Activated naive CD8-positive, alpha-beta T cell treated with anti-CD3 and anti-CD28 coated beads, Interleukin-2, amount 50 U/mL, for 24 hours (primary cell): ENCODE measurements at regions not wholly inside any gene's neighbourhood (a gene's known extent, or its start where the extent isn't known, plus 50 kb on each side); places are given as distances from the start of the nearest gene placed in this dataset.

Experiments
- ATAC-seq: fragments of 150-1000 bp; cut with Tn5 transposase; one replicate; pipeline ENCODE4 v1.10.0; 2021
- DNase-seq: peaks from one replicate; pipeline ENCODE4 v3.0.0; 2021
- H3K27ac Mint-ChIP-seq: one replicate; pipeline ENCODE4 v1.8.0; 2021; ENCODE audit warnings: mild to moderate bottlenecking, mixed read lengths
- H3K27me3 Mint-ChIP-seq: one replicate; pipeline ENCODE4 v1.8.0; 2021; ENCODE audit warnings: mixed read lengths
- H3K36me3 Mint-ChIP-seq: one replicate; pipeline ENCODE4 v1.8.0; 2021; ENCODE audit warnings: low read depth, mixed read lengths
- H3K4me1 Mint-ChIP-seq: one replicate; pipeline ENCODE4 v1.8.0; 2021; ENCODE audit warnings: mixed read lengths
- H3K4me3 Mint-ChIP-seq: one replicate; pipeline ENCODE4 v1.8.0; 2021; ENCODE audit warnings: mild to moderate bottlenecking, moderate library complexity, mixed read lengths
- H3K9me3 Mint-ChIP-seq: one replicate; pipeline ENCODE4 v1.8.0; 2021; ENCODE audit warnings: mixed read lengths

- Mint-ChIP-seq H3K27ac (no peak overlapping the region), H3K4me1 (no peaks in the 10 kb centered on the region), H3K27me3 (no peaks in the 10 kb centered on the region), H3K36me3 (no peaks in the 10 kb centered on the region), H3K9me3 (no peaks in the 10 kb centered on the region), H3K4me3 (no peak overlapping the region)
- ATAC-seq (no peak), DNase-seq (no peak)
These were observed 204.0 kb upstream of the GPR12 start for GRCh38 chr13:26964278-26965250.

GRCh38 chr13:26962671-26963070 lies 202.1 kb upstream of the GPR12 start:
- ATAC-seq (no peak), DNase-seq (no peak)
- Mint-ChIP-seq H3K27ac (no peak overlapping the region), H3K9me3 (no peaks in the 10 kb centered on the region), H3K36me3 (no peaks in the 10 kb centered on the region), H3K4me3 (no peak overlapping the region), H3K4me1 (no peaks in the 10 kb centered on the region), H3K27me3 (no peaks in the 10 kb centered on the region)

- Mint-ChIP-seq H3K4me1 (no peaks in the 10 kb centered on the region), H3K4me3 (no peak overlapping the region), H3K36me3 (no peaks in the 10 kb centered on the region), H3K27ac (no peak overlapping the region), H3K9me3 (no peaks in the 10 kb centered on the region), H3K27me3 (no peaks in the 10 kb centered on the region)
- DNase-seq (no peak), ATAC-seq (no peak)
These were observed 201.5 kb upstream of the GPR12 start for GRCh38 chr13:26961890-26962615.

- Mint-ChIP-seq H3K9me3 (no peaks in the 10 kb centered on the region), H3K4me3 (no peak overlapping the region), H3K36me3 (no peaks in the 10 kb centered on the region), H3K27ac (no peak overlapping the region), H3K27me3 (no peaks in the 10 kb centered on the region), H3K4me1 (no peaks in the 10 kb centered on the region)
- no peak for DNase-seq
- no peak for ATAC-seq
These were observed 196.6 kb upstream of the GPR12 start for GRCh38 chr13:26957182-26957581.

- Mint-ChIP-seq H3K36me3 (no peaks in the 10 kb centered on the region), H3K27me3 (no peaks in the 10 kb centered on the region), H3K4me1 (no peaks in the 10 kb centered on the region), H3K4me3 (no peak overlapping the region), H3K27ac (no peak overlapping the region), H3K9me3 (no peaks in the 10 kb centered on the region)
- ATAC-seq (no peak), DNase-seq (no peak)
These were observed 196.0 kb upstream of the GPR12 start for GRCh38 chr13:26956522-26957142.

- Mint-ChIP-seq H3K36me3 (no peaks in the 10 kb centered on the region), H3K27me3 (no peaks in the 10 kb centered on the region), H3K4me1 (no peaks in the 10 kb centered on the region), H3K9me3 (no peaks in the 10 kb centered on the region), H3K27ac (no peak overlapping the region), H3K4me3 (no peak overlapping the region)
- DNase-seq (no peak), ATAC-seq (no peak)
These were observed 194.4 kb upstream of the GPR12 start for GRCh38 chr13:26954976-26955375.

- DNase-seq (no peak), ATAC-seq (no peak)
- H3K4me1 Mint-ChIP-seq: no peaks in the 10 kb centered on the region
- H3K4me3 Mint-ChIP-seq: no peak overlapping the region
- no peaks in the 10 kb centered on the region for H3K36me3 Mint-ChIP-seq
- no peak overlapping the region for H3K27ac Mint-ChIP-seq
- H3K9me3 Mint-ChIP-seq: no peaks in the 10 kb centered on the region
- H3K27me3 Mint-ChIP-seq: no peaks in the 10 kb centered on the region
These were observed 192.7 kb upstream of the GPR12 start for GRCh38 chr13:26953291-26953690.

GRCh38 chr13:26952551-26953143 lies 192.1 kb upstream of the GPR12 start:
- Mint-ChIP-seq H3K36me3 (no peaks in the 10 kb centered on the region), H3K9me3 (no peaks in the 10 kb centered on the region), H3K4me1 (no peaks in the 10 kb centered on the region), H3K4me3 (no peak overlapping the region), H3K27me3 (no peaks in the 10 kb centered on the region), H3K27ac (no peak overlapping the region)
- no peak for DNase-seq
- ATAC-seq: no peak

- Mint-ChIP-seq H3K4me3 (no peak overlapping the region), H3K27ac (no peak overlapping the region), H3K9me3 (no peaks in the 10 kb centered on the region), H3K27me3 (no peaks in the 10 kb centered on the region), H3K36me3 (no peaks in the 10 kb centered on the region), H3K4me1 (no peaks in the 10 kb centered on the region)
- no peak for ATAC-seq
- DNase-seq: no peak
These were observed 191.1 kb upstream of the GPR12 start for GRCh38 chr13:26951581-26952177.

- H3K4me1 Mint-ChIP-seq: no peaks in the 10 kb centered on the region
- DNase-seq (no peak), ATAC-seq (no peak)
- no peaks in the 10 kb centered on the region for H3K27me3 Mint-ChIP-seq
- no peak overlapping the region for H3K27ac Mint-ChIP-seq
- H3K9me3 Mint-ChIP-seq: no peaks in the 10 kb centered on the region
- no peaks in the 10 kb centered on the region for H3K36me3 Mint-ChIP-seq
- H3K4me3 Mint-ChIP-seq: no peak overlapping the region
These were observed 190.4 kb upstream of the GPR12 start for GRCh38 chr13:26950968-26951367.

- Mint-ChIP-seq H3K36me3 (no peaks in the 10 kb centered on the region), H3K27me3 (no peaks in the 10 kb centered on the region), H3K4me1 (no peaks in the 10 kb centered on the region), H3K4me3 (no peak overlapping the region), H3K9me3 (no peaks in the 10 kb centered on the region), H3K27ac (no peak overlapping the region)
- no peak for DNase-seq
- ATAC-seq: no peak
These were observed 190.0 kb upstream of the GPR12 start for GRCh38 chr13:26950546-26950945.

- no peak for ATAC-seq
- Mint-ChIP-seq H3K4me3 (no peak overlapping the region), H3K27me3 (no peaks in the 10 kb centered on the region), H3K27ac (no peak overlapping the region), H3K36me3 (no peaks in the 10 kb centered on the region), H3K4me1 (no peaks in the 10 kb centered on the region), H3K9me3 (no peaks in the 10 kb centered on the region)
- DNase-seq: no peak
These were observed 189.3 kb upstream of the GPR12 start for GRCh38 chr13:26949701-26950502.

- H3K4me3 Mint-ChIP-seq: no peak overlapping the region
- H3K27me3 Mint-ChIP-seq: no peaks in the 10 kb centered on the region
- H3K4me1 Mint-ChIP-seq: no peaks in the 10 kb centered on the region
- H3K9me3 Mint-ChIP-seq: no peaks in the 10 kb centered on the region
- H3K27ac Mint-ChIP-seq: no peak overlapping the region
- no peak for DNase-seq
- no peak for ATAC-seq
- H3K36me3 Mint-ChIP-seq: no peaks in the 10 kb centered on the region
These were observed 187.8 kb upstream of the GPR12 start for GRCh38 chr13:26948353-26948752.
